Stimulated activated CD4-positive, alpha-beta T cell treated with anti-CD3 and anti-CD28 coated beads, Interleukin-15, amount 100 ng/mL, for 24 hours (primary cell): ENCODE measurements at regions not wholly inside any gene's neighbourhood (a gene's known extent, or its start where the extent isn't known, plus 50 kb on each side); places are given as distances from the start of the nearest gene placed in this dataset.

Source experiments
- DNase-seq: peaks from one replicate; pipeline ENCODE4 v3.0.0-alpha.2; 2020

DNA sequence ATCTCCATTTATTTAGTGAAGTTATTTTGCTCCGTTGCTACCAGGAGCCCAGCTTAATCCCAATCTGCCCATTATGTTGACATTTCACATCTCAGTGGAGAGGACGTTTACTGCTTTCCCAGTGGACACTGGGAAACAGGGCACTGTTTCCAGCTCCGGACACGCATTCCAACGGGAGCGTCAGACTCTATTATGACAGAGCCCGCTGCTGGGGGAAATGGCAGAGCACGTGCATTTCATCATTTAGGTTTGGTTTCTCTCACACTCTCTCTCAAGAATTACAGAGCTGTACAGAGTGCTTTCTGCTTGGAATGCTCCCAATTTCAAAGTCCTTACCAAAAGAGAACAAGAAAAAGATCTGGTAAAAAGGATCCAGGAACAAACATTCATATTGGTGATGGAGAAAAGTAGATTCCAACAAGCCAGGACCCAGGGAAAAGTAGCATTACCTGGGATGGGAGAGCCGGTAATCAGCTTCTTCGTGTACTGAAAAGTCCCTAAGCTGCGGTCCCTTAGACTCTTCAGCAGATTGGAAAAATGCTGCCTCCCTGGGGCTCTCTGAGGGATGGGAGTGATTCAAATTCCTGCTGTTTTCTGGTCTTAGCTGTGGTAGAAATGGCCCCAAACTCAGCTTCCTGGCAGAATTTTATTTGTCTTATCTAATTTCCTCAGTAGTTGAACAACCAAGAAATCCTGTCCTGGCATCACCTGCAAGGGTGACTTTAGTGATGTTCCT is 136.0 kb upstream of the THBS1 start:
- no peak for DNase-seq

DNA sequence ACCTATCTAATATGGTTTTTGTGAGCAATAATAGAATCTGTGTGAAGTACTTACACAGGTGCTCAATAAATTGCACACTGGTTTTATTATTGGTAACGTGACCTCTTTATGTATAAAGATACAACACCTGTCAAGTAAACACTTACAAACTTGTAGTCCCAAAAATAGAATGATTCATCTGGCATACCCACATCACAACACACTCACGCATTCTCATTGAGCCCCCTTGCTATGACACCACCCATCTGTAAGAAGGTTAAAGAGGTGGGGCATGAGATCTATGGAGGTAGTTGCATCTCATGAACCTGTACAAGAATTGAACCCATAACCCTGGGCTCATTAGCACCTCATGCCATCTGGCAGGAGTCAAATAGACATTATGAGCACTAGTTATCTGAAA is 134.9 kb upstream of the THBS1 start:
- DNase-seq, result no peak

DNA sequence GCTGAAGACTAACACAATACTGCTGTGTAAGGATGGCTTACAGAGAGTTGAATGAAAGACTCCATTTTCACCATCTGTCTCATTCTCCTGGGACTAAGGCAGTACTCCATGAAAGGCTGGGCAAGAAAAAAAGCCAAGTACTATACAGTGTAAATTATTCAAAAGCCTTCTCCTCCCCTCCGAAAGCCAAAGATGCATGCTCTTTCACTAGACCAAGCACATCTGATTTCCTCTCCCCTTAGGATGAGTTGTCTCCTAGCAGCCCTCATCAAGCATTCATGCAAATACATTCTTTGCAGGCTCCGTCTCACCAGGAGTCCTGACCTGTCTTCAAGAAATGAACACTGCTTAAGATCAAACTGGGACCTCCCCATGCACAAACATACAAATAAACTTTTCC is 133.5 kb upstream of the THBS1 start:
- no peak for DNase-seq

DNA sequence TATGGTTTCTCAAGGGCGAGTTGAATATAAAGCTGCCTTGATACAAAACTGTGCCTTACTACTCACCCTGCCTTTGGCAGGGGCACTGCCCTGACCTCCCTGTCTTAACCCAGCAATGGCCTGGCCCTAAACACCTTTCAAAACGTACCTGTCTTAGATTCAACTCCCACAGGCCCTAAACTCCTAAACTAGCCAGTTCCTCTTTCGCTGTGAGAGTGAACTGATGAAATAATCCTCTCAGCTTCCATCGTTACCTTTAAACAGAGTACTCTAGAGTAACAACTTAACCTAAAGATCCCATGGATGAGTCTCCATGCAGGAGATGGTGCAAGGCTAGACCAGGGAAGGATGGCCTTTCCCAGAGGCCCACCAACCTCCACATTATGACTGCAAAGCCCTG is 133.0 kb upstream of the THBS1 start:
- no peak for DNase-seq

DNA sequence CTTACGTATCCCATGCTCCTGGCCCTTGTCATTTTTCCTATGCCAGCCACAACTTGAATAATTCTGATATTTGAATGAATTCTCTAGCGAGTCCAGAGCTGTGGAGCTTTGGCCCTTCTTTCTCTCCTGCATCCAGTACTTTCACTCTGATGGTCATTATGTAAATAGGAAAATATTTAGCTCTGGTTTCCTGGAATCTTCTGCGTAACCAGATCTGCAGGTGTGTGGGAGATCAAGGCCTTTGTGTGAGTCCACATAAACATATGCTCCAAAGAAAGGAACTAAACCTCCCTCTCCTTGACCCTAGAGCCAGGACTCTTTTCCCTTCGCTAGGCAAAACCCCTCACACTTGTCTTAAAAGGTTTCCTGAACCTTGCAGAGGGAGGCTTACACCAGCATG is 132.5 kb upstream of the THBS1 start:
- DNase-seq, result no peak

DNA sequence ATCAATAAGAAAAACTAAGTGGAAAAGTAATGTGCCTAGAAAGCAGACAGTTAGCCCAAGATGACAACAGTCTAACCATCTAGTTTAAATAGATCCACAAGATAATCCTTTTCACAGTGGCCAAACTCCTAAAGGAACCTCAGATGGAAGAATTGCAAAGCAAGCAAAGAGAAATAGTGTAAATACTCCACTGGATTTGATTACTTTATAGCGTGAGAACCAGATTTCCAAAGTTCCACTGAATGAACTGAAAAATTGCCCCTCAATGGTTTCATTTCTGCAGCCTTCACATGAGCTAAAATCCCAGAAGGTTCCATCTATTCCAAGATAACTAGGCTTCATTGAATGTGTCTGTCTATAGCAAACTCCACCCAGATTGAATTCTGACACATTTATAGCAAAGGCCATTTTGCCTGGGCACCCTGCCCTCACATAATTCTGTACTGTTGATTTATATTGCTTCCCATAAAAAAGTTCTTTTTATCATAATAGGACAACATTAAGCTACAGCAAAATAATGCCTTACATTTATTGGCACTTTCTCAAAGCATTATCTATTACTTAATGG is 129.7 kb upstream of the THBS1 start:
- no peak for DNase-seq

GRCh38 chr15:39451871-39452270 is 129.0 kb upstream of the THBS1 start:
- DNase-seq, result no peak

GRCh38 chr15:39453620-39454019 is 127.3 kb upstream of the THBS1 start:
- no peak for DNase-seq

- no peak for DNase-seq
Observed at GRCh38 chr15:39454189-39454986, 126.5 kb upstream of the THBS1 start.

- peak; percentile 18 for DNase-seq
Observed at GRCh38 chr15:39455471-39455991, 125.3 kb upstream of the THBS1 start.

GRCh38 chr15:39456159-39456558 is 124.7 kb upstream of the THBS1 start:
- no peak for DNase-seq

- no peak for DNase-seq
Observed at GRCh38 chr15:39456582-39457330, 124.1 kb upstream of the THBS1 start.

- no peak for DNase-seq
Observed at GRCh38 chr15:39458131-39458530, 122.7 kb upstream of the THBS1 start.

- no peak for DNase-seq
Observed at GRCh38 chr15:39459548-39459947, 121.3 kb upstream of the THBS1 start.

- DNase-seq, result no peak
Observed at GRCh38 chr15:39460748-39461147, 120.1 kb upstream of the THBS1 start.

GRCh38 chr15:39461536-39462130 is 119.2 kb upstream of the THBS1 start:
- DNase-seq, result no peak

DNA sequence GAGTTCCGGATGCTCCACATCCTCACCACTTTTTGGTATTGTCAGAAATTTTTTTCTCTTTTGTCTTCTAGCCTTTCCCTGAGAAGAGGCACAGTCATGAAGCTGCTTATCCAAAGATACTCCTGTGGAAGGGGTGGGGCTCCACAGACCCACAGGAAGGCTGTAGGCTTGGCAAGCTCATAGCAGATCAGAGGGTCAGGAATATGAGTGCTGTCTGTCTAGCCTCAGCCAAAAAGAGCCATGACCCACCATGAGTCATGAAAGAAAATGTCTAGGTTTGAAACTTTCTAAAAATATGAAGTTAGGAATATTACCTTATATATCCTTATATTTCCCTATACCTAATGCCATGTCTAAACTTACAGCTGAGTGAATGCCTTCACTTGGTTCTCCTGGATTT is 118.2 kb upstream of the THBS1 start:
- DNase-seq, result no peak

GRCh38 chr15:39465843-39466749 is 114.8 kb upstream of the THBS1 start:
- no peak for DNase-seq

- DNase-seq, result no peak
Observed at GRCh38 chr15:39466750-39467105, 114.2 kb upstream of the THBS1 start.

- DNase-seq, result no peak
Observed at GRCh38 chr15:39468331-39468730, 112.5 kb upstream of the THBS1 start.

DNA sequence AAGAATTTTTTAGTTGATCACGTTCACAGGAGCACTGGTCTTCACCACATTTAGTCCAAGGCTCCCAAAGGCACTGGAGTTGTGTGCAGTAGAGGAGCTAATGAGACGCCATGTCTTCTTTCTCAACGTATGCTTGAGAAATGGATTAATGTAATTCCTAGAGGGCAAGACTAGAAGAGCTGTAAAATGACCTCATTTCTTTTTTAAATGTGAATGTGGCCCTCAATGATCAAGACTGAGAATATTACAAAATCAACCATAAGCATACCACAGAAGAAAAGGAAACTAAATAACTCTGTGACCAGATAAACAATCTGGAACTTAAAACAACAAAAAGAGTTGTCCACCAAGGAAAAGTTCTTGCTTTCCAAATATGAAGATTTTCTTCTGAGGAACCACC is 112.1 kb upstream of the THBS1 start:
- DNase-seq, result no peak
